ENCODE measurements at regions not wholly inside any gene's neighbourhood (a gene's known extent, or its start where the extent isn't known, plus 50 kb on each side); places are given as distances from the start of the nearest gene placed in this dataset.

DNA sequence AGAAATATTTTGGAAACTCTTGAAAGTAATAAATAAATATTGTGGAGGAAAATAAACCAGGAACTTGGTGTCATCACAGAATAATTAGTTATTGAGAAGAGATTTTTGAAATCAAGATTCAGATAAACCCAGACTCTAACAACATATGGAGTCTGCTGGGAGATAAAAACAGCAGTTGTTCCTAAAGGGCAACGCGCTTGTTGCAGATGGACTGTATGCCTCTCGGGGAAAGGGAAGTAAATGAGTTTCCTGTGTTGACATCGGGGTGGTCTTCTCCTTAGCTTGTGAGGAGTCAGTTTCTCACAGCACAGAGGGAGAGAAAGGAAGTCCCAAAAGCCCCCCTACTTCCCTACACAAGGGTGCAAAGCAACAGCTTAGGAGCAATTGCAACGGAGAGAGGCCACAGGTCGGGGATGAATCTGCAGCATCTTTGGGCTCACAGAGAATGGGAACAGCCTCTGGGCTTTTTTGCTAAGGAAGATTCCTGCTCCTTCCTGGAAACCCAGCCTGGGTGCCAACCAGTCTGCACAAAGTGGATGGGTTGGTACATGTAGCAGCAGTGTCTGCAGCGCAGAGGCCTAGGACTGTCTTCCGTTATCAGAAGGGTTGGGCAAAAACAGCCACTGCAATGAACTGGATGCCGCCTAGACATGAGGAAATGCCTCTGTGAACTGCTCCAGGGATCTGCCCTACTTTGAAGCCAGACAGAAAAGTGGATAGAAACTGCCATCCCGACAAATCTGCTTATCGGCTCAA, 603.0 kb upstream of the NRSN1 start:
- no peak for TF ChIP-seq POLR2A (IDR thresholded peaks at IDR 0.05)
- TF ChIP-seq, protein P1, sequence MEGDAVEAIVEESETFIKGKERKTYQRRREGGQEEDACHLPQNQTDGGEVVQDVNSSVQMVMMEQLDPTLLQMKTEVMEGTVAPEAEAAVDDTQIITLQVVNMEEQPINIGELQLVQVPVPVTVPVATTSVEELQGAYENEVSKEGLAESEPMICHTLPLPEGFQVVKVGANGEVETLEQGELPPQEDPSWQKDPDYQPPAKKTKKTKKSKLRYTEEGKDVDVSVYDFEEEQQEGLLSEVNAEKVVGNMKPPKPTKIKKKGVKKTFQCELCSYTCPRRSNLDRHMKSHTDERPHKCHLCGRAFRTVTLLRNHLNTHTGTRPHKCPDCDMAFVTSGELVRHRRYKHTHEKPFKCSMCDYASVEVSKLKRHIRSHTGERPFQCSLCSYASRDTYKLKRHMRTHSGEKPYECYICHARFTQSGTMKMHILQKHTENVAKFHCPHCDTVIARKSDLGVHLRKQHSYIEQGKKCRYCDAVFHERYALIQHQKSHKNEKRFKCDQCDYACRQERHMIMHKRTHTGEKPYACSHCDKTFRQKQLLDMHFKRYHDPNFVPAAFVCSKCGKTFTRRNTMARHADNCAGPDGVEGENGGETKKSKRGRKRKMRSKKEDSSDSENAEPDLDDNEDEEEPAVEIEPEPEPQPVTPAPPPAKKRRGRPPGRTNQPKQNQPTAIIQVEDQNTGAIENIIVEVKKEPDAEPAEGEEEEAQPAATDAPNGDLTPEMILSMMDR (IDR thresholded peaks at IDR 0.05), result no peak

Measured in right lobe of liver (tissue), 4 donors.